SK-N-SH (cell line): ENCODE measurements at regions not wholly inside any gene's neighbourhood (a gene's known extent, or its start where the extent isn't known, plus 50 kb on each side); places are given as distances from the start of the nearest gene placed in this dataset.

ENCODE experiments used
- CTCF ChIP-seq: fragments of 200-600 bp; sonication (generic); IDR thresholded peaks from 2 replicates; pipeline ENCODE4 v1.6.1; 2017; ENCODE audit warnings: antibody characterized with exemption, mild to moderate bottlenecking, moderate library complexity
- ELF1 ChIP-seq: IDR thresholded peaks from 2 replicates; pipeline ENCODE4 v1.4.0; 2012
- EP300 ChIP-seq, 2 experiments: IDR thresholded peaks; 2 replicates each; pipeline versions ENCODE4 v1.4.0 to v1.6.1; 2012; ENCODE audit warnings: borderline replicate concordance in 1 of 2, low read depth in 1 of 2, low read length in 1 of 2
- EZH2phosphoT487 ChIP-seq: fragments of 200-600 bp; sonication (generic); IDR thresholded peaks from 2 replicates; pipeline ENCODE4 v1.6.1; 2017; ENCODE audit warnings: low read depth, mixed run types, mild to moderate bottlenecking, antibody characterized with exemption, moderate library complexity, borderline replicate concordance
- FOSL2 ChIP-seq: IDR thresholded peaks from 2 replicates; pipeline ENCODE4 v1.4.0; 2012; ENCODE audit warnings: low read depth, mild to moderate bottlenecking, moderate library complexity, borderline replicate concordance
- FOXJ3 ChIP-seq: sonication (generic); formaldehyde crosslinking; IDR thresholded peaks from 2 replicates; pipeline ENCODE4 v1.5.1; 2020; ENCODE audit warnings: mild to moderate bottlenecking, missing genetic modification reagents
- GATA2 ChIP-seq: sonication (generic); formaldehyde crosslinking; IDR thresholded peaks from 2 replicates; pipeline ENCODE4 v1.5.0; 2020; ENCODE audit warnings: mild to moderate bottlenecking, missing genetic modification reagents
- JUND ChIP-seq: IDR thresholded peaks from 2 replicates; pipeline ENCODE4 v1.4.0; 2012
- MAX ChIP-seq: IDR thresholded peaks from 2 replicates; pipeline ENCODE4 v1.4.0; 2012; ENCODE audit warnings: low read depth
- NFIC ChIP-seq: IDR thresholded peaks from 2 replicates; pipeline ENCODE4 v1.4.0; 2012; ENCODE audit warnings: borderline replicate concordance
- NRF1 ChIP-seq: IDR thresholded peaks from 2 replicates; pipeline ENCODE4 v1.6.1; 2012; ENCODE audit warnings: low read depth, mild to moderate bottlenecking, low read length
- POLR2AphosphoS5 ChIP-seq: IDR thresholded peaks from 2 replicates; pipeline ENCODE4 v1.6.1; 2012; ENCODE audit warnings: low read depth, low read length
- RXRA ChIP-seq: IDR thresholded peaks from 2 replicates; pipeline ENCODE4 v1.4.0; 2012; ENCODE audit warnings: low read depth, mild to moderate bottlenecking, borderline replicate concordance
- TCF12 ChIP-seq: IDR thresholded peaks from 2 replicates; pipeline ENCODE4 v1.4.0; 2012

- TF ChIP-seq ELF1 (no peak), TCF12 (no peak), CTCF (no peak), JUND (no peak), EP300 (IDR thresholded peaks at IDR 0.05; ENCODE audit: borderline replicate concordance in 1 of 2, low read depth in 1 of 2, low read length in 1 of 2) (no peak), FOXJ3 (no peak), RXRA (no peak), POLR2AphosphoS5 (no peak), MAX (no peak), NRF1 (no peak), NFIC (no peak), FOSL2 (no peak), EZH2phosphoT487 (no peak), GATA2 (CRISPR knock-in tag) (no peak)
Observed at GRCh38 chr14:62141139-62141538, 378.9 kb downstream of the SNAPC1 start.
